MM.1S (cell line): ENCODE measurements at regions not wholly inside any gene's neighbourhood (a gene's known extent, or its start where the extent isn't known, plus 50 kb on each side); places are given as distances from the start of the nearest gene placed in this dataset.

Experiments
- EZH2 ChIP-seq: fragments of 300-600 bp; sonication (generic); optimal IDR thresholded peaks from 2 replicates; pipeline ENCODE3; 2017; ENCODE audit warnings: low read depth, mild to moderate bottlenecking, antibody characterized with exemption, low read length, mixed read lengths
- EZH2phosphoT487 ChIP-seq: fragments of 300-600 bp; sonication (generic); IDR thresholded peaks from 2 replicates; pipeline ENCODE4 v1.6.1; 2018; ENCODE audit warnings: antibody characterized with exemption, low read length
- TF ChIP-seq, protein P1 (sequence below): fragments of 300-600 bp; sonication (generic); IDR thresholded peaks from 2 replicates; pipeline ENCODE4 v1.5.1; 2016; ENCODE audit warnings: antibody characterized with exemption, low read length, mixed read lengths

DNA sequence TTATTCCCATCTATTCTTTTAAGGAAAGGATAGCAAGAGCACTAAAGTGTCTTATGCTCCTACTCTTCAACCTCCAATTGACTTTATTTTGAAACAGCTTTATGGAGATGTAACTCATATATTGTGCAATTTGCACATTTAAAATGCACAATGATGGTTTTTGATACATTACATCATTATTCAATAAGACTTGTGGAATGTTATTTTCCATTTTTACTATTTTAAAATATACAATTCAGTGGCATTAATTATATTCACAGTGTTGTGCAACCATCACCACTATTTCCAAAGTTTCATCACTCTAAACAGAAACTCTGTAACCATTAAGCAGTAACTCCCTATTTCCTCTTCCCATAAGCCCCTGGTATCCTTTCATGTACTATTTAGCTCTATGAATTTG, 489.8 kb downstream of the NEBL start:
- TF ChIP-seq, protein P1, sequence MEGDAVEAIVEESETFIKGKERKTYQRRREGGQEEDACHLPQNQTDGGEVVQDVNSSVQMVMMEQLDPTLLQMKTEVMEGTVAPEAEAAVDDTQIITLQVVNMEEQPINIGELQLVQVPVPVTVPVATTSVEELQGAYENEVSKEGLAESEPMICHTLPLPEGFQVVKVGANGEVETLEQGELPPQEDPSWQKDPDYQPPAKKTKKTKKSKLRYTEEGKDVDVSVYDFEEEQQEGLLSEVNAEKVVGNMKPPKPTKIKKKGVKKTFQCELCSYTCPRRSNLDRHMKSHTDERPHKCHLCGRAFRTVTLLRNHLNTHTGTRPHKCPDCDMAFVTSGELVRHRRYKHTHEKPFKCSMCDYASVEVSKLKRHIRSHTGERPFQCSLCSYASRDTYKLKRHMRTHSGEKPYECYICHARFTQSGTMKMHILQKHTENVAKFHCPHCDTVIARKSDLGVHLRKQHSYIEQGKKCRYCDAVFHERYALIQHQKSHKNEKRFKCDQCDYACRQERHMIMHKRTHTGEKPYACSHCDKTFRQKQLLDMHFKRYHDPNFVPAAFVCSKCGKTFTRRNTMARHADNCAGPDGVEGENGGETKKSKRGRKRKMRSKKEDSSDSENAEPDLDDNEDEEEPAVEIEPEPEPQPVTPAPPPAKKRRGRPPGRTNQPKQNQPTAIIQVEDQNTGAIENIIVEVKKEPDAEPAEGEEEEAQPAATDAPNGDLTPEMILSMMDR, result no peak
- TF ChIP-seq EZH2, result no peak
- TF ChIP-seq EZH2phosphoT487, result no peak
